Loucy (cell line): ENCODE measurements at regions not wholly inside any gene's neighbourhood (a gene's known extent, or its start where the extent isn't known, plus 50 kb on each side); places are given as distances from the start of the nearest gene placed in this dataset.

Experiments
- H2AFZ ChIP-seq: fragments of 200-600 bp; sonication (generic); 2 replicates; pipeline ENCODE4 v1.6.0; 2016; ENCODE audit warnings: antibody characterized with exemption, mild to moderate bottlenecking, low read length, moderate library complexity
- H3F3A ChIP-seq: fragments of 200-600 bp; 2 replicates; pipeline ENCODE4 v1.6.0; 2016; ENCODE audit warnings: antibody characterized with exemption, low read depth, mild to moderate bottlenecking
- H3K27me3 ChIP-seq: fragments of 200-600 bp; sonication (generic); 2 replicates; pipeline ENCODE4 v1.6.1; 2014; ENCODE audit warnings: low read length, mild to moderate bottlenecking; ENCODE audit not compliant: insufficient read depth, poor library complexity, severe bottlenecking
- H3K36me3 ChIP-seq: fragments of 200-600 bp; sonication (generic); 2 replicates; pipeline ENCODE4 v1.6.1; 2016; ENCODE audit warnings: low read length; ENCODE audit not compliant: insufficient read depth
- H3K4me1 ChIP-seq: fragments of 200-600 bp; sonication (generic); 2 replicates; pipeline ENCODE4 v1.5.1; 2014; ENCODE audit warnings: low read length, mild to moderate bottlenecking; ENCODE audit not compliant: insufficient read depth, poor library complexity, severe bottlenecking
- H3K4me2 ChIP-seq: fragments of 200-600 bp; sonication (generic); 2 replicates; pipeline ENCODE4 v1.6.0; 2014; ENCODE audit warnings: antibody characterized with exemption, low read length, low read depth, mild to moderate bottlenecking; ENCODE audit not compliant: poor library complexity, severe bottlenecking
- H3K4me3 ChIP-seq: fragments of 200-600 bp; sonication (generic); 2 replicates; pipeline ENCODE4 v1.5.1; 2014; ENCODE audit warnings: low read length, mild to moderate bottlenecking, mixed read lengths; ENCODE audit not compliant: poor library complexity, severe bottlenecking
- H3K79me2 ChIP-seq: fragments of 200-600 bp; sonication (generic); 2 replicates; pipeline ENCODE4 v1.6.1; 2014; ENCODE audit warnings: low read length; ENCODE audit not compliant: insufficient read depth
- H3K9ac ChIP-seq: fragments of 200-600 bp; sonication (generic); 2 replicates; pipeline ENCODE4 v1.6.0; 2014; ENCODE audit warnings: mild to moderate bottlenecking, low read depth, low read length, moderate library complexity; ENCODE audit not compliant: poor library complexity, severe bottlenecking
- H3K9me2 ChIP-seq: fragments of 200-600 bp; sonication (generic); replicated peaks from 2 replicates; pipeline ENCODE4 v1.6.1; 2016; ENCODE audit warnings: low read depth, low read length, mixed read lengths
- H3K9me3 ChIP-seq: fragments of 200-600 bp; sonication (generic); 2 replicates; pipeline ENCODE4 v1.6.1; 2014; ENCODE audit warnings: mild to moderate bottlenecking, antibody characterized with exemption, low read length, low read depth; ENCODE audit not compliant: insufficient read depth
- H4K20me1 ChIP-seq: fragments of 200-600 bp; sonication (generic); 2 replicates; pipeline ENCODE4 v1.6.0; 2014; ENCODE audit warnings: antibody characterized with exemption, low read length, mild to moderate bottlenecking; ENCODE audit not compliant: insufficient read depth, poor library complexity, severe bottlenecking
- EZH2phosphoT487 ChIP-seq: fragments of 200-600 bp; IDR thresholded peaks from 2 replicates; pipeline ENCODE4 v1.6.1; 2018; ENCODE audit warnings: antibody characterized with exemption, mild to moderate bottlenecking, moderate library complexity, borderline replicate concordance
- TF ChIP-seq, protein P1 (sequence below): fragments of 200-600 bp; sonication (generic); conservative IDR thresholded peaks from 2 replicates; pipeline ENCODE4 v1.5.1; 2014; ENCODE audit warnings: mild to moderate bottlenecking, antibody characterized with exemption, low read length

DNA sequence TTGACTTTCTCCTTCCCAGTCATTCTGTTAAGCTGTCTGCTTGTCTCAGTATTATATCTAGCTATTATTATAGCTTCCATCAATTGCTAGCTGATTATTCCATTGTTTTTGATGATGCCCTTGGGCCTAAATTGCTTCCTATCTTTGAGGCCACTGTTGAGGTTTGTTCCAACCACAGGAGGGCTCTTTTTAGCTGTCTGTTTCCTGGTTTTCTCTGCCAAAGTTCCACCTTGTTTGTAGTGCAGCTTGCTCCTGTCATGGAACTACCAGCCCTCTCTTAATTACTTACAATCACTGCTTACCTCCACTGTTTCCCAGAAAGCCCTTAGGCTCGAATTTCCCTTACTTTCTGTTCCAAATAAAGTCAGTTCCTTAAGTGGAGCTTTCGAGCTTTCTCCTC, 118.7 kb upstream of the SEC61G start:
- H4K20me1 ChIP-seq = no peaks in the 10 kb centered on the region
- no peak overlapping the region for H3K4me3 ChIP-seq
- H3K4me1 ChIP-seq = no peaks in the 10 kb centered on the region
- H3K36me3 ChIP-seq = no peaks in the 10 kb centered on the region
- no peaks in the 10 kb centered on the region for H3F3A ChIP-seq
- no peaks in the 10 kb centered on the region for H3K9me3 ChIP-seq
- no peaks in the 10 kb centered on the region for H3K9me2 ChIP-seq
- no peak overlapping the region for H3K9ac ChIP-seq
- H3K79me2 ChIP-seq = no peaks in the 10 kb centered on the region
- H2AFZ ChIP-seq = no peak overlapping the region
- no peak overlapping the region for H3K4me2 ChIP-seq
- H3K27me3 ChIP-seq = no peaks in the 10 kb centered on the region
- no peak for TF ChIP-seq EZH2phosphoT487
- TF ChIP-seq, protein P1, sequence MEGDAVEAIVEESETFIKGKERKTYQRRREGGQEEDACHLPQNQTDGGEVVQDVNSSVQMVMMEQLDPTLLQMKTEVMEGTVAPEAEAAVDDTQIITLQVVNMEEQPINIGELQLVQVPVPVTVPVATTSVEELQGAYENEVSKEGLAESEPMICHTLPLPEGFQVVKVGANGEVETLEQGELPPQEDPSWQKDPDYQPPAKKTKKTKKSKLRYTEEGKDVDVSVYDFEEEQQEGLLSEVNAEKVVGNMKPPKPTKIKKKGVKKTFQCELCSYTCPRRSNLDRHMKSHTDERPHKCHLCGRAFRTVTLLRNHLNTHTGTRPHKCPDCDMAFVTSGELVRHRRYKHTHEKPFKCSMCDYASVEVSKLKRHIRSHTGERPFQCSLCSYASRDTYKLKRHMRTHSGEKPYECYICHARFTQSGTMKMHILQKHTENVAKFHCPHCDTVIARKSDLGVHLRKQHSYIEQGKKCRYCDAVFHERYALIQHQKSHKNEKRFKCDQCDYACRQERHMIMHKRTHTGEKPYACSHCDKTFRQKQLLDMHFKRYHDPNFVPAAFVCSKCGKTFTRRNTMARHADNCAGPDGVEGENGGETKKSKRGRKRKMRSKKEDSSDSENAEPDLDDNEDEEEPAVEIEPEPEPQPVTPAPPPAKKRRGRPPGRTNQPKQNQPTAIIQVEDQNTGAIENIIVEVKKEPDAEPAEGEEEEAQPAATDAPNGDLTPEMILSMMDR = no peak

GRCh38 chr7:54878339-54878738, 119.3 kb upstream of the SEC61G start:
- Histone ChIP-seq H3K4me1 (no peaks in the 10 kb centered on the region), H3K36me3 (no peaks in the 10 kb centered on the region), H2AFZ (no peak overlapping the region)

GRCh38 chr7:54879776-54880175, 120.8 kb upstream of the SEC61G start:
- no peak overlapping the region for H2AFZ ChIP-seq
- 0 out of 2 replicates have a peak, but pooled peaks cover 8% of the 10 kb centered on the region for H3K9me2 ChIP-seq
- no peaks in the 10 kb centered on the region for H3K27me3 ChIP-seq
- no peak overlapping the region for H3K9ac ChIP-seq
- H3K79me2 ChIP-seq = no peaks in the 10 kb centered on the region
- H3K36me3 ChIP-seq = no peaks in the 10 kb centered on the region
- H3K4me2 ChIP-seq = no peak overlapping the region
- H3K4me1 ChIP-seq = no peaks in the 10 kb centered on the region
- H3K4me3 ChIP-seq = no peak overlapping the region
- no peaks in the 10 kb centered on the region for H4K20me1 ChIP-seq
- H3F3A ChIP-seq = no peaks in the 10 kb centered on the region
- TF ChIP-seq, protein P1 = no peak
- TF ChIP-seq EZH2phosphoT487 = no peak
- H3K9me3 ChIP-seq = no peaks in the 10 kb centered on the region

More at GRCh38 chr7:54878339-54878738, 119.3 kb upstream of the SEC61G start:
- H3K4me2 ChIP-seq = no peak overlapping the region
- H3K27me3 ChIP-seq = no peaks in the 10 kb centered on the region
- no peaks in the 10 kb centered on the region for H4K20me1 ChIP-seq
- no peak overlapping the region for H3K4me3 ChIP-seq
- TF ChIP-seq, protein P1 = no peak
- TF ChIP-seq EZH2phosphoT487 = no peak
- no peaks in the 10 kb centered on the region for H3K9me2 ChIP-seq
- H3F3A ChIP-seq = no peaks in the 10 kb centered on the region
- H3K79me2 ChIP-seq = no peaks in the 10 kb centered on the region
- no peak overlapping the region for H3K9ac ChIP-seq
- H3K9me3 ChIP-seq = no peaks in the 10 kb centered on the region
